ENCODE measurements at regions not wholly inside any gene's neighbourhood (a gene's known extent, or its start where the extent isn't known, plus 50 kb on each side); places are given as distances from the start of the nearest gene placed in this dataset.
A peak's percentile ranks its signal among the peaks of the same experiment; 100 is the strongest.

DNA sequence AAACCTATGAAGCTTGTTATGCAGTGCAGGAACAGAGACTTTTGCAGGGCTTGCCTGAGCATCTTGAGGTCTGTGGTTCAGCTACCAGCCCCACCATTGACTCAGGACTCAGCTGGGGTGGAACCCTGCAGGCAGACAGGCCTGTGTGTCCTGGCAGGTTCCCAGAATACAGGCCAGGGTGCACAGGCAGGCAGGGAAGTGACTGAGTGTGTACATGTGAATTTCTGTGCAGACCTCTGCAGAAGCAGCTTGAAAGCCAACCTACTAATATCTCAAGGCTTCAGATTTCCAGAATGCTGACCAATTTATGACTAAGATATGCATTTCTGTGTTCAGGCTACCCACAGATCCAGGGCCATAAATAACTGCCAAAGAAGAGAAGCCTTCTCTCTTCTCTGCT, 254.4 kb downstream of the DLEU7 start:
- Histone ChIP-seq H3K27me3 (no peaks in the 10 kb centered on the region), H3K4me1 (peaks cover 0 to 4% of the 10 kb centered on the region in 2 donors), H3K4me3 (no peak overlapping the region), H3K27ac (no peak overlapping the region), H3K36me3 (no peaks in the 10 kb centered on the region), H3K9me3 (no peaks in the 10 kb centered on the region)
- ATAC-seq (peak; percentile 42), DNase-seq (no peak)
- intact Hi-C loops (cut with DNase I), result no loop called here
- TF ChIP-seq, protein P1, sequence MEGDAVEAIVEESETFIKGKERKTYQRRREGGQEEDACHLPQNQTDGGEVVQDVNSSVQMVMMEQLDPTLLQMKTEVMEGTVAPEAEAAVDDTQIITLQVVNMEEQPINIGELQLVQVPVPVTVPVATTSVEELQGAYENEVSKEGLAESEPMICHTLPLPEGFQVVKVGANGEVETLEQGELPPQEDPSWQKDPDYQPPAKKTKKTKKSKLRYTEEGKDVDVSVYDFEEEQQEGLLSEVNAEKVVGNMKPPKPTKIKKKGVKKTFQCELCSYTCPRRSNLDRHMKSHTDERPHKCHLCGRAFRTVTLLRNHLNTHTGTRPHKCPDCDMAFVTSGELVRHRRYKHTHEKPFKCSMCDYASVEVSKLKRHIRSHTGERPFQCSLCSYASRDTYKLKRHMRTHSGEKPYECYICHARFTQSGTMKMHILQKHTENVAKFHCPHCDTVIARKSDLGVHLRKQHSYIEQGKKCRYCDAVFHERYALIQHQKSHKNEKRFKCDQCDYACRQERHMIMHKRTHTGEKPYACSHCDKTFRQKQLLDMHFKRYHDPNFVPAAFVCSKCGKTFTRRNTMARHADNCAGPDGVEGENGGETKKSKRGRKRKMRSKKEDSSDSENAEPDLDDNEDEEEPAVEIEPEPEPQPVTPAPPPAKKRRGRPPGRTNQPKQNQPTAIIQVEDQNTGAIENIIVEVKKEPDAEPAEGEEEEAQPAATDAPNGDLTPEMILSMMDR (IDR thresholded peaks at IDR 0.05), result no peak

DNA sequence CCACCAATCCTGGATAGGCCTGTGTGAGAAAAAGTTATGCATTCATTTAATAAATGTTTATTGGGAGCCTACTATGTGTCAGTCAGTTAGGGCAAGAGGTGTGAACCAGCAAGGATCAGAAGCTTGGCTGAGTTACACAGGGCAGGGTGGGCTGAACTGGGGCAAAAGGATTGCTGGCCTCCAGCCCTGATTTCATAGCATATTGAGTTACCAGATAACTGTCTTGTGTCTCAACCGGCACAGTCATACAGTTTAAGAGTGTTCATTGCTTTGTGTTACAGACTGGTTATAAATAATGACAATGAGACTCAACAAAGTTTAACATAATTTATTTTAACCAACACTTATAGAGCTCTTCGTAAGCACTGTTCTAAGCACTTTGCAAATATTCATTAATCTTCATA, 253.8 kb downstream of the DLEU7 start:
- Histone ChIP-seq H3K4me1 (peaks cover 0 to 4% of the 10 kb centered on the region in 2 donors), H3K27ac (no peak overlapping the region), H3K36me3 (no peaks in the 10 kb centered on the region), H3K27me3 (no peaks in the 10 kb centered on the region), H3K9me3 (no peaks in the 10 kb centered on the region), H3K4me3 (no peak overlapping the region)
- intact Hi-C loops (cut with DNase I), result no loop called here
- TF ChIP-seq, protein P1 (IDR thresholded peaks at IDR 0.05), result no peak
- DNase-seq (no peak), ATAC-seq (peak; percentile 58)

DNA sequence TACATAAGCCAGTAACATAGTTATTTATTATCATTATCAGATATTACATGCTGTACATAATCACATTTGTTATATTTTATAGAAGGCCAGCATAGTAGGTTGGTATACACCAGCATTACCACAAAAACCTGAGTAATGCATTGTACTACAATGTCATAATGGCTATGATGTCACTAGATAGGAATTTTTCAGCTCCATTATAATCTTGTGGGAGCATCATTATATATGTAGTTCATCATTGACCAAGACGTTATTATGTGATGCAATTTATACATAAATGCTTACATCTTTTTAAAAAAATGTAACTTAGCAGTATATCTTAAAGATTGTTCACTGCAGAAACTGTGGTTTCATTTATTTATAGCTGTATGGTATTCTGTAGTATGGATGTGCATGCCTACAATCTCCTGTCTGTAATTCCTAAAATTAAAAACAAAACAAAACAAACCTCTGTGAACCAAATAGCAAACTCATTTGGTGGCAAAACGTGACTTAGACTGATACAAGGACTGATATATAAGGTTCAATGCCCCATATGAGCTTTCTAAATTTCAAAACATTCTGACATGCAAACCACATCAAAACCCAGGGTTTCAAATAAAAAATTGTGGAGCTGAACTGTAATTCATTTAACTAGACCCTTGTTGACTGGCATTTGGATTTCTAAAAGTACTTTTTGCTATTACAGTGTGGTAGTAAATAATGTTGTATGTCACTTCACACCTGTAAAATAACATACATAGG, 250.9 kb downstream of the DLEU7 start:
- Histone ChIP-seq H3K27ac (no peak overlapping the region), H3K36me3 (no peaks in the 10 kb centered on the region), H3K27me3 (no peaks in the 10 kb centered on the region), H3K9me3 (no peaks in the 10 kb centered on the region), H3K4me3 (no peak overlapping the region), H3K4me1 (no peaks in the 10 kb centered on the region)
- intact Hi-C loops (cut with DNase I), result no loop called here
- ATAC-seq, result no peak
- DNase-seq, result no peak
- TF ChIP-seq, protein P1 (IDR thresholded peaks at IDR 0.05), result no peak

DNA sequence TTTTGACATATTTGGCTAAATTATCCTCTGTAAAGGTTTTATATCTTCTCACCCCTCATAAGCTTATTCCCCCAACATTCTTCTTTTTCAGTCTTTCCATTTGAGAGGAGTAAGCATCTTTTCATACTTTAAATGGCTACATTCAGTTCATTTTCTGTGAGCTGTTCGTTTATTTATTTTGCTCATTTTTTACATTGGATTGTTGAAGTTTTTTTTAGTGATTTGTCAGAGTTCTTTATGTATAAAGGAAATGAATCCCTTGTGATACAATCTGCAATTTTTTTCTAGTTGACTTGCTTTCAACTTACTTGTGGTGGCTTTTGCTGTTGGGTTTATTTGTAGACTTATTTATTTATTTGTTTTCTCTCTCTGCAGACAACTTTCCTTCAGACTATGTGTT, 250.3 kb downstream of the DLEU7 start:
- no peaks in the 10 kb centered on the region for H3K4me1 ChIP-seq
- DNase-seq (no peak), ATAC-seq (no peak)
- no peaks in the 10 kb centered on the region for H3K9me3 ChIP-seq
- intact Hi-C loops (cut with DNase I), result no loop called here
- TF ChIP-seq, protein P1 (IDR thresholded peaks at IDR 0.05), result no peak
- no peaks in the 10 kb centered on the region for H3K27me3 ChIP-seq
- no peak overlapping the region for H3K27ac ChIP-seq
- no peaks in the 10 kb centered on the region for H3K36me3 ChIP-seq
- no peak overlapping the region for H3K4me3 ChIP-seq

DNA sequence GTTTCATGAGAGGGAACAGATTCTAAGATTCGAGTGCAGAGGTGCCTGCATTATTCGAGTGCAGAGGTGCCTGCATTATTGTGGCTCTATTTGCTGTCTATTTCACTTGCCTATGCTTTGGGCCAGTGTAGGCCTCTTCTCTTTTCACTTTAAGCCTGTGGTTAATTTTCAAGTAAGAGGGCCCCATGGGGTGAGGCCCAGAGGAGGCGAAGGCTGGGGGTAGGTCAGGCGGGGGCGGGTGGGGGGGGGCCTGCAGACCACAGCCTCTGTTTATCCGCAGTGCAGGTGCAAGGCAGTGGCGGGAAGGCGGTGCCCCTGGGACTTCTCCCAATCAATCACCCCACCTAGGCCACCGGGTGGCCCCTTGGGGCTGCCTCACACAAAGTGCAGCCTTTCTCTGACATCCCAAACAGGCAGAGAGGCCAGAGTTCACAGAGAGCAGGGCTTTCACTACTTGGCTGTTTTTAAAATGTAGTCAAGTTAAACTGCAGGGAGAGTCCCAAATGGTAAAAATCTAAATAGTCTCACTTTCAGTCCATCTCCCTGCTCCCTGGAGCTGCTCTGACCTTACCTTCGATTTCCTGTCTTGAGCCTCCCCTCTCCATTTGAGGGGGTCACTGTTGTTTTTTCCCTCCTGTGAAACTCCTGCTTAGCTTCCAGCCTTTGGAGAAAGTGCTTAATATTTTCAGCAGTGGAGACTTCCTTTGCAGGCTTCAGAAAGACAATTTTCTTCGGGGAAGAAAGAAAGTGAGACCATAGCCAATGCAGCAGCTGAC, 249.0 kb downstream of the DLEU7 start:
- DNase-seq (no peak), ATAC-seq (no peak)
- TF ChIP-seq, protein P1 (IDR thresholded peaks at IDR 0.05), result no peak
- no peaks in the 10 kb centered on the region for H3K4me1 ChIP-seq
- H3K4me3 ChIP-seq, result no peak overlapping the region
- no peaks in the 10 kb centered on the region for H3K9me3 ChIP-seq
- no peaks in the 10 kb centered on the region for H3K36me3 ChIP-seq
- no peak overlapping the region for H3K27ac ChIP-seq
- H3K27me3 ChIP-seq, result no peaks in the 10 kb centered on the region
- intact Hi-C loops (cut with DNase I), result no loop called here

Data from left lung (tissue), 4 donors.